ENCODE measurements at regions not wholly inside any gene's neighbourhood (a gene's known extent, or its start where the extent isn't known, plus 50 kb on each side); places are given as distances from the start of the nearest gene placed in this dataset.

DNA sequence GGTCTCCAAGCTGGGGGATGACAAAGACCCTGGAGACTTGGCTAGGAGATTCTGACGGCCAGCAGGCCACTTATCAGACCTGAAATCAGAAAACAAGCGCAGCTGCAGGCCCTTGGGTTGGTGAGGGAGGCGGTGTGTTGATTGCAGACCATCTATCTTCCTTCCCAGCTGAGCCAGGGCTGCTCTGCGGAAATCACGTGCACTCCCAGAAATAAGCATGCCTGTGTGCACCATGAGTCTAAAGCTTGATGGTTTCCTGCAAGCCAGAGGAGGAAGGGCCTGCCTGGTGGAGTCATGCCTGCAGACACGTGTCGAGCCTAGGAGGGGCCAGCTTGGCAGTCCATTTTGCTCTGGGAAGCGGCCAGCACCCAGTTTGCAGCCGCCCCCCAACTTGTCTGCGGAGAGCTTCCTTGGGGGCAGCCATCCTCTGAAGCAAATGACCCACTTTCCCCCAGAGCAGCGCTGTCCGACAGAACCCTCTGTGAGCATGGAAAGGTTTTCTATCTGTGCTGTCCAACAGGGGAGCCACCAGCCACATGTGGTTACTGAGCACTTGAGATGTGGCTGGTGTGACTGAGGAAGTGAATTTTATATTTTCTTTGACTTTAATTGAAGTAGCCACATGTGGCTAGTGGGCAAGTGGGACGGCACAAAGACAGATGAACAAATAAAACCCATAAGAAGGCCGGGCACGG lies 175.7 kb upstream of the BCOR start:
- TF ChIP-seq CTCF (IDR thresholded peaks at IDR 0.05) (no peak), MXI1 (IDR thresholded peaks at IDR 0.05; ENCODE audit: low read depth, low read length) (peak; percentile 87; the same call in 1 of the 2 replicates), RAD21 (IDR thresholded peaks at IDR 0.05; ENCODE audit: low read length) (no peak), ELF1 (IDR thresholded peaks at IDR 0.05) (no peak)
- TF ChIP-seq, protein P1, sequence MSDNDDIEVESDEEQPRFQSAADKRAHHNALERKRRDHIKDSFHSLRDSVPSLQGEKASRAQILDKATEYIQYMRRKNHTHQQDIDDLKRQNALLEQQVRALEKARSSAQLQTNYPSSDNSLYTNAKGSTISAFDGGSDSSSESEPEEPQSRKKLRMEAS (IDR thresholded peaks at IDR 0.05; ENCODE audit: low read depth), result no peak

Data from SK-N-SH (cell line).